DND-41 (cell line): ENCODE measurements at regions not wholly inside any gene's neighbourhood (a gene's known extent, or its start where the extent isn't known, plus 50 kb on each side); places are given as distances from the start of the nearest gene placed in this dataset.

Experiments used
- ATAC-seq: fragments of 200-7000 bp; cut with Tn5 transposase; 3 replicates; pipeline ENCODE4 v1.9.1; 2021; ENCODE audit warnings: low read depth; ENCODE audit not compliant: insufficient read depth
- DNase-seq: peaks from one replicate; pipeline ENCODE4 v3.0.0-alpha.2; 2020
- H2AFZ ChIP-seq: 2 replicates; pipeline ENCODE4 v1.6.0; 2012; ENCODE audit warnings: low read depth, low read length
- H3K27ac ChIP-seq: 2 replicates; pipeline ENCODE4 v1.5.1; 2012; ENCODE audit warnings: low read length, inconsistent platforms
- H3K27me3 ChIP-seq: fragments of 200-600 bp; sonication (generic); 2 replicates; pipeline ENCODE4 v1.6.0; 2012; ENCODE audit warnings: low read length, mild to moderate bottlenecking, inconsistent platforms; ENCODE audit not compliant: insufficient read depth, poor library complexity
- H3K36me3 ChIP-seq: 2 replicates; pipeline ENCODE4 v1.5.1; 2012; ENCODE audit warnings: low read length, inconsistent platforms; ENCODE audit not compliant: insufficient read depth
- H3K4me1 ChIP-seq: 2 replicates; pipeline ENCODE4 v1.5.1; 2012; ENCODE audit warnings: mild to moderate bottlenecking, low read length; ENCODE audit not compliant: insufficient read depth
- H3K4me2 ChIP-seq: 2 replicates; pipeline ENCODE4 v1.6.0; 2012; ENCODE audit warnings: mild to moderate bottlenecking, moderate library complexity, low read length, inconsistent platforms; ENCODE audit not compliant: insufficient read depth
- H3K4me3 ChIP-seq, 2 experiments: fragments of 200-600 bp in 1 of 2; shearing (Covaris generic) in 1 of 2; 2 replicates each; pipeline ENCODE4 v1.5.1; 2012 to 2016; ENCODE audit warnings: inconsistent platforms in 2 of 2, low read length in 2 of 2, mild to moderate bottlenecking in 2 of 2, low read depth in 1 of 2, moderate library complexity in 1 of 2
- H3K79me2 ChIP-seq: 2 replicates; pipeline ENCODE4 v1.6.0; 2012; ENCODE audit warnings: low read length, inconsistent platforms; ENCODE audit not compliant: insufficient read depth
- H3K9ac ChIP-seq: 2 replicates; pipeline ENCODE4 v1.6.0; 2012; ENCODE audit warnings: low read depth, mild to moderate bottlenecking, inconsistent platforms, low read length, moderate library complexity
- H3K9me3 ChIP-seq: 2 replicates; pipeline ENCODE4 v1.5.1; 2012; ENCODE audit warnings: low read length, moderate library complexity, mild to moderate bottlenecking, inconsistent platforms; ENCODE audit not compliant: insufficient read depth, severe bottlenecking
- H4K20me1 ChIP-seq: 2 replicates; pipeline ENCODE4 v1.6.0; 2012; ENCODE audit warnings: low read length; ENCODE audit not compliant: insufficient read depth
- EZH2 ChIP-seq: IDR thresholded peaks from 3 replicates; pipeline ENCODE4 v1.6.1; 2012; ENCODE audit warnings: borderline replicate concordance, low read depth, mild to moderate bottlenecking, moderate library complexity, low read length, inconsistent platforms; ENCODE audit not compliant: severe bottlenecking
- TF ChIP-seq, protein P1 (sequence below): IDR thresholded peaks from 2 replicates; pipeline ENCODE4 v1.5.1; 2012; ENCODE audit warnings: borderline replicate concordance, low read length, moderate library complexity, mild to moderate bottlenecking; ENCODE audit not compliant: poor library complexity, severe bottlenecking; ENCODE audit errors: extremely low read depth

DNA sequence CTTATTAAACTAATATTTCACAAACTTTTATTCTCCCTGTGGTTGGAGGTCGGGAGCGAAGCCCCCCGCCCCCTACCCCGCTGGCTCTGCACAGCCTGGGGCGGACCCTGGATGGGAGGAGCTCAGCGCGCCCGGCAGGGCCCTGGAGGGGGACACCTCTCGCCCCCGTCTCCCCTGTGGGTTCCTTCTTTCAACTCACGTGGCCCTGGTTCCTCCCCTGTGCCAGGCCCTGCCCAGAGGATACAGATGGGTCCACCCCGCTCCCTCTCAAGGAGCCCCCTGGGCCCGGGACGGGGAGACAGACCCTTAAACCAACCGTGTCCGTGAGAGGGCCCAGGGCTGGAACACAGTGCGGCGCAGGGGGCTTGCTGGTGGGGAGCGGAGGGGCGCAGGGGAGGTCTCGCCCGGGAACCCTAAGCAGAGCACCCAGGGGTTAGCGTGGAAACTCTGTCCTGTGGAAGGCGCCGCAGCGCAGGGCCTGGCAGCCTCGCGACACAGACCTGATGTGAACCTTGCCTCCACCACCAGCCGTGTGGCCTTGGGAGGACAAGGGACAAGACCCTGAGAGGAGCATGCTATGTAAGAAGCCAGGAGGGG, 103.7 kb upstream of the MVB12B start:
- no peaks in the 10 kb centered on the region for H3K36me3 ChIP-seq
- no peak overlapping the region for H3K4me3 ChIP-seq
- no peaks in the 10 kb centered on the region for H4K20me1 ChIP-seq
- no peak overlapping the region for H3K4me2 ChIP-seq
- no peak for TF ChIP-seq EZH2
- TF ChIP-seq, protein P1, sequence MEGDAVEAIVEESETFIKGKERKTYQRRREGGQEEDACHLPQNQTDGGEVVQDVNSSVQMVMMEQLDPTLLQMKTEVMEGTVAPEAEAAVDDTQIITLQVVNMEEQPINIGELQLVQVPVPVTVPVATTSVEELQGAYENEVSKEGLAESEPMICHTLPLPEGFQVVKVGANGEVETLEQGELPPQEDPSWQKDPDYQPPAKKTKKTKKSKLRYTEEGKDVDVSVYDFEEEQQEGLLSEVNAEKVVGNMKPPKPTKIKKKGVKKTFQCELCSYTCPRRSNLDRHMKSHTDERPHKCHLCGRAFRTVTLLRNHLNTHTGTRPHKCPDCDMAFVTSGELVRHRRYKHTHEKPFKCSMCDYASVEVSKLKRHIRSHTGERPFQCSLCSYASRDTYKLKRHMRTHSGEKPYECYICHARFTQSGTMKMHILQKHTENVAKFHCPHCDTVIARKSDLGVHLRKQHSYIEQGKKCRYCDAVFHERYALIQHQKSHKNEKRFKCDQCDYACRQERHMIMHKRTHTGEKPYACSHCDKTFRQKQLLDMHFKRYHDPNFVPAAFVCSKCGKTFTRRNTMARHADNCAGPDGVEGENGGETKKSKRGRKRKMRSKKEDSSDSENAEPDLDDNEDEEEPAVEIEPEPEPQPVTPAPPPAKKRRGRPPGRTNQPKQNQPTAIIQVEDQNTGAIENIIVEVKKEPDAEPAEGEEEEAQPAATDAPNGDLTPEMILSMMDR = no peak
- H3K27ac ChIP-seq = no peak overlapping the region
- H2AFZ ChIP-seq = no peak overlapping the region
- H3K79me2 ChIP-seq = no peaks in the 10 kb centered on the region
- H3K9me3 ChIP-seq = no peaks in the 10 kb centered on the region
- no peaks in the 10 kb centered on the region for H3K27me3 ChIP-seq
- no peak for ATAC-seq
- DNase-seq = no peak
- H3K9ac ChIP-seq = no peak overlapping the region
- H3K4me1 ChIP-seq = no peaks in the 10 kb centered on the region

DNA sequence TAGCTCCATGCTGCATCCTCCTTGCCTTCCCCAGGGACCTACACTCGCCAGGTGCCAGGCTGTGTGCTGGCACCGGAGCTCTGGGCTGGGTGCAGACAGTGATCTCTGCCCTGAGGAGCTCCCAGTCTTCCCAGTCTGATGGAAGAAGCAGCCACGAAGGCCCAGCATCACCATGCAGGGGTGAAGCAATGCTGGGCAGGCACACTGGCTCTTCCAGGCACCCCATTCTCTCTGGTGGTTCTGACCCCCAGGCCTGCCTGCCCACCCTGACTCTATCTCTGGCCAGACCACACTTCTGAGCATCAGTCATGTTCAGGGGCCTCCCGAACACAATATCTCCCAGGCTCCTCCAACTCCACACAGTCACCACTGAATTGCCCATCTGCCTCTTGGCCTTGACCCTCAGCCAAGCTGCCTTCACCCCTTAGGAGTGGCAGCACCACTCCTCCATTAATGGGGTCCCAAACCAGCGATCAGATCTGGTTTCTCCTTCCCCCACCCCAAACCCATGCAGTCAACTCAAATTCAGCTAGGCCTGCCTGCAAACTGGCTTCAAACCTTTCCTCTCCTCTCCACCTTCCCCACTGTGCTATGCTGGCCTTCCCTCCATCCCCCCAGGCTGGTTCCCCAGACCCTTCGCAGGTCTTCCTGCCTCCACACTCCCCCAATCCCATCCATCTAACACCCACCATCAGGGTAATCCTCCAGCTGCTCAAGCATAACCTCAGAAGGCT, 102.7 kb upstream of the MVB12B start:
- Histone ChIP-seq H3K4me3 (no peak overlapping the region), H3K79me2 (no peaks in the 10 kb centered on the region), H3K4me1 (no peaks in the 10 kb centered on the region), H3K4me2 (no peak overlapping the region), H3K27ac (no peak overlapping the region), H3K36me3 (no peaks in the 10 kb centered on the region), H3K9ac (no peak overlapping the region), H4K20me1 (0 out of 2 replicates have a peak, but pooled peaks cover 4% of the 10 kb centered on the region), H3K9me3 (no peaks in the 10 kb centered on the region), H3K27me3 (no peaks in the 10 kb centered on the region), H2AFZ (no peak overlapping the region)
- ATAC-seq (no peak), DNase-seq (no peak)
- no peak for TF ChIP-seq EZH2
- TF ChIP-seq, protein P1 = no peak

DNA sequence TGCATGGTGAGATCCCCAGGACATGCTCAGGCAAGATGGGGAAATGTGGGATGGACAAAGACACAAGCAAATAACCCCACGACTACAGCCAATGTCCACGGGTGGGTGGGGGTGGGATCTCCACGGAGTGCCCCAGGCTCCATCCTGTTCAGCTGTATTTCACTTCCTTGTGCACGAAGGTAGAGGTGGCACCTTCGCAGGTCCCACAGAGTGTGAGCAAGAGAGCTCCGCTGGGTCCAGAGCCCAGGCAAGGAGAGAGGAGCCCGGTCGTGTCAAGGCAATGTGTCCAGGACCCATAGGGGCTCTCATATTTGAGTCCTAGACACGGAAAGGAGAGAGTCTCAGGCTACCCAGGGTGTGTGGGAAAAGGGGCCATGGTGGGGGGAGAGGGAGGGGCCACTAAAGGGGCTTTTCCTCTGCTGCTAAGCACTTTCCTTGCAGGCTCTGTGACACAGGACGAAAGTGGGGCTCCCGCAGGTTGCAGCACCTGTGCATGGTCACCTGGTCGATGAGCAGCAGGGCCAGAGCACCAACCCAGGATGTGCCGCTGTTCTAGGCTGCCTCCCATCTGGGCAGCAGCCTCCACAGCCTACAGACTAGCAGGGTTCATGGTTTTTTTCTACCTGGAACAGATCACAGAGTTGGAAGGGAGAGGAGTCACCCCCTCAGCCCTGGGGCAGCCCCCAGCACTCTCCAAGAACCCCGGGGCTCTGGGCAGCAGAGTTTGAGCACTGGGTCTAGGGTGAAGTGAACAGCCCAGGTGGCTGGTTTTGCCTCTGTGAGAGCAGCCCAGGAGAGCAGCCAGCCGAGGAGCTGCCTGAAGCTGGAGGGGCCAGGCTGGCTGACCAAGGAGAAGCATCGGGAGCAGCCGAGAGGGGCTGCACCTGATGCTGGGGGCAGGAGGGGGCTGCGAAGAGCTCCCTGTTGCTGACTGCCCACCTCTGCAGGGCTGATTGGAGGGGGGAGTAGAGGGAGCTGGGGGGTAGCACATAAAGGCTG, 100.7 kb upstream of the MVB12B start:
- Histone ChIP-seq H4K20me1 (0 out of 2 replicates have a peak, but pooled peaks cover 4% of the 10 kb centered on the region), H3K79me2 (no peaks in the 10 kb centered on the region), H3K9me3 (no peaks in the 10 kb centered on the region), H3K4me1 (no peaks in the 10 kb centered on the region), H3K36me3 (no peaks in the 10 kb centered on the region), H2AFZ (no peak overlapping the region), H3K27ac (no peak overlapping the region), H3K4me3 (no peak overlapping the region), H3K27me3 (no peaks in the 10 kb centered on the region), H3K4me2 (no peak overlapping the region), H3K9ac (no peak overlapping the region)
- ATAC-seq = no peak
- TF ChIP-seq, protein P1 = no peak
- no peak for DNase-seq
